HL-60 (cell line): ENCODE measurements at regions not wholly inside any gene's neighbourhood (a gene's known extent, or its start where the extent isn't known, plus 50 kb on each side); places are given as distances from the start of the nearest gene placed in this dataset.

Experiments
- DNase-seq, 2 experiments: peaks; one replicate each; pipeline ENCODE4 v3.0.0-alpha.2; 2010 to 2020; ENCODE audit warnings: low read depth in 1 of 2, low spot score in 1 of 2
- H3K27ac ChIP-seq: fragments of 250-450 bp; sonication (Bioruptor Pico); replicated peaks from 2 replicates; pipeline ENCODE4 v1.5.1; 2020; ENCODE audit warnings: mild to moderate bottlenecking, moderate library complexity
- H3K27me3 ChIP-seq: fragments of 250-450 bp; sonication (Bioruptor Pico); 2 replicates; pipeline ENCODE4 v1.5.1; 2021; ENCODE audit warnings: mild to moderate bottlenecking, moderate library complexity; ENCODE audit not compliant: insufficient read depth, poor library complexity, severe bottlenecking
- H3K4me3 ChIP-seq: replicated peaks from 2 replicates; pipeline ENCODE4 v1.5.1; 2011; ENCODE audit warnings: mild to moderate bottlenecking, control low read depth, low read length; ENCODE audit not compliant: insufficient read depth
- CTCF ChIP-seq: IDR thresholded peaks from one replicate; pipeline ENCODE4 v1.5.1; 2011; ENCODE audit warnings: low read length, control low read depth, inconsistent platforms; ENCODE audit not compliant: insufficient read depth
- GABPA ChIP-seq: IDR thresholded peaks from 2 replicates; pipeline ENCODE4 v1.6.1; 2012; ENCODE audit warnings: low read depth
- POLR2AphosphoS5 ChIP-seq: IDR thresholded peaks from 2 replicates; pipeline ENCODE4 v1.6.1; 2012; ENCODE audit warnings: low read depth
- REST ChIP-seq: IDR thresholded peaks from 2 replicates; pipeline ENCODE4 v1.6.1; 2012; ENCODE audit warnings: low read depth; ENCODE audit not compliant: insufficient replicate concordance
- SPI1 ChIP-seq: IDR thresholded peaks from 2 replicates; pipeline ENCODE4 v1.6.1; 2012; ENCODE audit warnings: low read depth, mild to moderate bottlenecking, borderline replicate concordance

- Histone ChIP-seq H3K4me3 (no peak overlapping the region), H3K27ac (no peak overlapping the region), H3K27me3 (no peaks in the 10 kb centered on the region)
- DNase-seq: no peak
- TF ChIP-seq SPI1 (no peak), POLR2AphosphoS5 (no peak), CTCF (no peak), GABPA (no peak), REST (no peak)
Observed at GRCh38 chr5:105956456-105957196, 1714.1 kb downstream of the EFNA5 start.

GRCh38 chr5:105954341-105954740 is 1716.4 kb downstream of the EFNA5 start:
- H3K4me3 ChIP-seq: no peak overlapping the region
- no peaks in the 10 kb centered on the region for H3K27me3 ChIP-seq
- no peak for DNase-seq
- TF ChIP-seq POLR2AphosphoS5: no peak
- no peak for TF ChIP-seq SPI1
- no peak for TF ChIP-seq CTCF
- TF ChIP-seq GABPA: no peak
- TF ChIP-seq REST: no peak
- no peak overlapping the region for H3K27ac ChIP-seq

GRCh38 chr5:105953616-105954015 is 1717.1 kb downstream of the EFNA5 start:
- no peak overlapping the region for H3K27ac ChIP-seq
- no peak for DNase-seq
- no peaks in the 10 kb centered on the region for H3K27me3 ChIP-seq
- no peak overlapping the region for H3K4me3 ChIP-seq
- no peak for TF ChIP-seq SPI1
- TF ChIP-seq CTCF: no peak
- no peak for TF ChIP-seq GABPA
- no peak for TF ChIP-seq POLR2AphosphoS5
- TF ChIP-seq REST: no peak
